ENCODE measurements at regions not wholly inside any gene's neighbourhood (a gene's known extent, or its start where the extent isn't known, plus 50 kb on each side); places are given as distances from the start of the nearest gene placed in this dataset.

GRCh38 chr11:62061356-62062222, 62.2 kb upstream of the INCENP start:
- DNase-seq (ENCODE audit: low read depth, low spot score) (no peak), ATAC-seq (no peak), FAIRE-seq (no peak)
- Histone ChIP-seq H3K27me3 (replicated peaks in 1 of 2; ENCODE audit: control insufficient read depth in 2 of 2, insufficient read depth in 2 of 2, low read length in 1 of 2) (peaks cover 0 to 1% of the 10 kb centered on the region in 2 experiments; a peak in 1 of 4 replicates), H3K4me2 (ENCODE audit: control insufficient read depth, insufficient read depth) (no peak overlapping the region), H3K4me3 (no peak overlapping the region), H3K36me3 (ENCODE audit: control insufficient read depth in 2 of 2, insufficient read depth in 2 of 2, low read length in 1 of 2) (no peaks in the 10 kb centered on the region), H3K79me2 (ENCODE audit: control insufficient read depth, insufficient read depth, low read length) (no peaks in the 10 kb centered on the region), H3K9ac (ENCODE audit: control insufficient read depth, insufficient read depth, low read length) (no peak overlapping the region), H4K20me1 (ENCODE audit: control insufficient read depth, insufficient read depth) (no peaks in the 10 kb centered on the region), H3K9me3 (replicated peaks; ENCODE audit: control insufficient read depth, insufficient read depth, low read length) (no peaks in the 10 kb centered on the region), H3K27ac (ENCODE audit: control insufficient read depth, insufficient read depth) (no peak overlapping the region), H3K4me1 (ENCODE audit: control insufficient read depth, insufficient read depth, low read length) (no peaks in the 10 kb centered on the region), H2AFZ (ENCODE audit: control insufficient read depth, low read depth, low read length) (no peak overlapping the region)
- ChIA-PET POLR2A (no interaction called here), RAD21 (ENCODE audit: unreplicated experiment) (interaction anchor here (1.2 to 2.2 kb wide), 4 partner anchors 20 to 265 kb away, joined by 3 to 8 read pairs (median 6); no protein-coding TSS in a partner anchor), SMC1A (ENCODE audit: uncharacterized antibody, unreplicated experiment) (interaction anchor here (0.7 to 2.3 kb wide), 3 partner anchors 114 to 264 kb away, joined by 3 to 9 read pairs (median 3); no protein-coding TSS in a partner anchor), CTCF (interaction anchor here (0.5 to 6.5 kb wide), 7 partner anchors 40 to 294 kb away, joined by 3 to 32 read pairs (median 5); no protein-coding TSS in a partner anchor)
- no TSS peak for BruUV-seq (replicated peaks)
- TF ChIP-seq, protein P1, sequence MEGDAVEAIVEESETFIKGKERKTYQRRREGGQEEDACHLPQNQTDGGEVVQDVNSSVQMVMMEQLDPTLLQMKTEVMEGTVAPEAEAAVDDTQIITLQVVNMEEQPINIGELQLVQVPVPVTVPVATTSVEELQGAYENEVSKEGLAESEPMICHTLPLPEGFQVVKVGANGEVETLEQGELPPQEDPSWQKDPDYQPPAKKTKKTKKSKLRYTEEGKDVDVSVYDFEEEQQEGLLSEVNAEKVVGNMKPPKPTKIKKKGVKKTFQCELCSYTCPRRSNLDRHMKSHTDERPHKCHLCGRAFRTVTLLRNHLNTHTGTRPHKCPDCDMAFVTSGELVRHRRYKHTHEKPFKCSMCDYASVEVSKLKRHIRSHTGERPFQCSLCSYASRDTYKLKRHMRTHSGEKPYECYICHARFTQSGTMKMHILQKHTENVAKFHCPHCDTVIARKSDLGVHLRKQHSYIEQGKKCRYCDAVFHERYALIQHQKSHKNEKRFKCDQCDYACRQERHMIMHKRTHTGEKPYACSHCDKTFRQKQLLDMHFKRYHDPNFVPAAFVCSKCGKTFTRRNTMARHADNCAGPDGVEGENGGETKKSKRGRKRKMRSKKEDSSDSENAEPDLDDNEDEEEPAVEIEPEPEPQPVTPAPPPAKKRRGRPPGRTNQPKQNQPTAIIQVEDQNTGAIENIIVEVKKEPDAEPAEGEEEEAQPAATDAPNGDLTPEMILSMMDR (IDR thresholded peaks at IDR 0.05 in 2 of 3, conservative IDR thresholded peaks at IDR 0.05 in 1 of 3; ENCODE audit: control insufficient read depth in 2 of 3, extremely low read depth in 1 of 3, insufficient read depth in 1 of 3, low read depth in 3 of 3, low read length in 3 of 3): peak in 2 of 3 experiments; percentile 11 to 21; a peak in 1 of 6 replicates
- peak; percentile 38; the same call in 1 of the 2 replicates for TF ChIP-seq SMC3 (IDR thresholded peaks at IDR 0.05; ENCODE audit: borderline replicate concordance, low read length)
- TF ChIP-seq EP300 (IDR thresholded peaks at IDR 0.05; ENCODE audit: borderline replicate concordance in 1 of 2, control insufficient read depth in 1 of 2, low read depth in 2 of 2, low read length in 2 of 2): no peak
- no peak for TF ChIP-seq NR2C1 (IDR thresholded peaks at IDR 0.05)
- intact Hi-C loops (cut with micrococcal nuclease; ENCODE audit: unreplicated experiment) (no loop called here), in situ Hi-C loops (cut with MboI) (no loop called here)
- WGBS (ENCODE audit: insufficient coverage, insufficient replicate concordance, low lambda C conversion rate, missing lambda C conversion rate): 68% methylated on average over 11 of the region's 11 CpGs
